Endothelial cell (in vitro differentiated cells): ENCODE measurements at regions not wholly inside any gene's neighbourhood (a gene's known extent, or its start where the extent isn't known, plus 50 kb on each side); places are given as distances from the start of the nearest gene placed in this dataset.

Experiments used
- DNase-seq: peaks from one replicate; pipeline ENCODE4 v3.0.0; 2021; ENCODE audit warnings: low spot score
- H3K27ac Mint-ChIP-seq: one replicate; pipeline ENCODE4 v1.8.0; 2021; ENCODE audit warnings: mixed read lengths, inconsistent platforms; ENCODE audit not compliant: unreplicated experiment
- H3K27me3 Mint-ChIP-seq: one replicate; pipeline ENCODE4 v1.8.0; 2021; ENCODE audit warnings: mild to moderate bottlenecking, moderate library complexity, mixed read lengths, inconsistent platforms; ENCODE audit not compliant: unreplicated experiment
- H3K36me3 Mint-ChIP-seq: one replicate; pipeline ENCODE4 v1.8.0; 2021; ENCODE audit warnings: mild to moderate bottlenecking, low read depth, mixed read lengths, inconsistent platforms; ENCODE audit not compliant: unreplicated experiment
- H3K4me1 Mint-ChIP-seq: one replicate; pipeline ENCODE4 v1.8.0; 2021; ENCODE audit warnings: mild to moderate bottlenecking, mixed read lengths, inconsistent platforms; ENCODE audit not compliant: unreplicated experiment
- H3K4me3 Mint-ChIP-seq: one replicate; pipeline ENCODE4 v1.8.0; 2021; ENCODE audit warnings: mild to moderate bottlenecking, mixed read lengths, inconsistent platforms; ENCODE audit not compliant: unreplicated experiment
- H3K9me3 Mint-ChIP-seq: one replicate; pipeline ENCODE4 v1.8.0; 2021; ENCODE audit warnings: mixed read lengths, inconsistent platforms; ENCODE audit not compliant: unreplicated experiment
- CTCF ChIP-seq: fragments of 200-600 bp; sonication (generic); IDR thresholded peaks from one replicate; pipeline ENCODE4 v1.5.0; 2021; ENCODE audit warnings: antibody characterized with exemption; ENCODE audit not compliant: unreplicated experiment

GRCh38 chr2:128876986-128877983 is 558.6 kb upstream of the HS6ST1 start:
- no peak overlapping the region for H3K4me3 Mint-ChIP-seq
- H3K27me3 Mint-ChIP-seq = peaks cover 1% of the 10 kb centered on the region
- no peak for DNase-seq
- H3K36me3 Mint-ChIP-seq = peaks cover 4% of the 10 kb centered on the region
- H3K27ac Mint-ChIP-seq = no peak overlapping the region
- TF ChIP-seq CTCF = no peak
- H3K9me3 Mint-ChIP-seq = no peaks in the 10 kb centered on the region
- peaks cover 20% of the 10 kb centered on the region for H3K4me1 Mint-ChIP-seq

DNA sequence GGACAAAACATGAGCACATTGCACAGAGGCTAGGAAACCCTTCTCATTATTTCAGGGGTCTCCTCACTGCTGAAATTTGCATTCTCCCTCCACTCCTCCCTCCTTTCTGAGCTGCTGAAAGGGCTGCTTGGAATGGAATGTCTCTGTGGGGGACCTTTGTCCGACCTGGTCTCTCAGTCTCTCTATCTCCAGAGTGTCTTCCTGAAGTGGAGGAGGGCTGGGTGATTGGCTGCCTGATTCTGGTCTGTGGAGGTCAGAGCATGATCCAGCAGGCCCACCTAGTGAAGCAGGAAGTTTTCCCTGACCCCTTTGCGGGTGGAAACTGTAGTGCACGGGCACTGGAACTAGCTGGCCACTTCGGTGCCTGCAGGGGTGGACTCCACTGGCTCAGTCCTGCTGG is 560.5 kb upstream of the HS6ST1 start:
- Mint-ChIP-seq H3K4me3 (no peak overlapping the region), H3K4me1 (peaks cover 6% of the 10 kb centered on the region), H3K27me3 (no peaks in the 10 kb centered on the region), H3K36me3 (peaks cover 4% of the 10 kb centered on the region), H3K27ac (no peak overlapping the region), H3K9me3 (no peaks in the 10 kb centered on the region)
- no peak for DNase-seq
- TF ChIP-seq CTCF = no peak

- Mint-ChIP-seq H3K9me3 (no peaks in the 10 kb centered on the region), H3K4me1 (no peaks in the 10 kb centered on the region), H3K27ac (no peak overlapping the region), H3K36me3 (no peaks in the 10 kb centered on the region), H3K4me3 (no peak overlapping the region), H3K27me3 (peaks cover 3% of the 10 kb centered on the region)
- TF ChIP-seq CTCF = no peak
- DNase-seq = no peak
These were observed 576.2 kb upstream of the HS6ST1 start for GRCh38 chr2:128894896-128895295.

GRCh38 chr2:128901572-128902391 is 583.1 kb upstream of the HS6ST1 start:
- TF ChIP-seq CTCF = no peak
- no peaks in the 10 kb centered on the region for H3K9me3 Mint-ChIP-seq
- H3K27me3 Mint-ChIP-seq = peaks cover 1% of the 10 kb centered on the region
- no peaks in the 10 kb centered on the region for H3K4me1 Mint-ChIP-seq
- H3K4me3 Mint-ChIP-seq = no peak overlapping the region
- peaks cover 4% of the 10 kb centered on the region for H3K36me3 Mint-ChIP-seq
- no peak for DNase-seq
- no peak overlapping the region for H3K27ac Mint-ChIP-seq
